Chondrocyte (in vitro differentiated cells): ENCODE measurements at regions not wholly inside any gene's neighbourhood (a gene's known extent, or its start where the extent isn't known, plus 50 kb on each side); places are given as distances from the start of the nearest gene placed in this dataset.

Source experiments
- DNase-seq: peaks from one replicate; pipeline ENCODE4 v3.0.0; 2021; ENCODE audit warnings: mixed read lengths, low spot score
- H3K27ac Mint-ChIP-seq: one replicate; pipeline ENCODE4 v1.8.0; 2021; ENCODE audit warnings: mild to moderate bottlenecking, moderate library complexity, mixed read lengths; ENCODE audit not compliant: unreplicated experiment
- H3K27me3 Mint-ChIP-seq: 2 replicates; pipeline ENCODE4 v1.8.0; 2021; ENCODE audit warnings: low read depth, mixed read lengths
- H3K36me3 Mint-ChIP-seq: 2 replicates; pipeline ENCODE4 v1.8.0; 2021; ENCODE audit warnings: low read depth, mixed read lengths
- H3K4me1 Mint-ChIP-seq: 2 replicates; pipeline ENCODE4 v1.8.0; 2021; ENCODE audit warnings: low read depth, mild to moderate bottlenecking, mixed read lengths
- H3K4me3 Mint-ChIP-seq: one replicate; pipeline ENCODE4 v1.8.0; 2021; ENCODE audit warnings: mild to moderate bottlenecking, moderate library complexity, mixed read lengths; ENCODE audit not compliant: unreplicated experiment
- H3K9me3 Mint-ChIP-seq: 2 replicates; pipeline ENCODE4 v1.8.0; 2021; ENCODE audit warnings: low read depth, mixed read lengths
- CTCF ChIP-seq: fragments of 200-600 bp; sonication (generic); IDR thresholded peaks from 2 replicates; pipeline ENCODE4 v1.5.0; 2021; ENCODE audit warnings: antibody characterized with exemption, mild to moderate bottlenecking, moderate library complexity

- Mint-ChIP-seq H3K36me3 (peaks cover 3% of the 10 kb centered on the region), H3K27ac (no peak overlapping the region), H3K9me3 (no peaks in the 10 kb centered on the region)
Observed at GRCh38 chr12:104835317-104835716, 122.8 kb downstream of the SLC41A2 start.

GRCh38 chr12:104834607-104835006 is 123.5 kb downstream of the SLC41A2 start:
- no peak overlapping the region for H3K4me3 Mint-ChIP-seq
- peaks cover 3% of the 10 kb centered on the region for H3K36me3 Mint-ChIP-seq
- DNase-seq: no peak
- H3K27ac Mint-ChIP-seq: no peak overlapping the region
- peaks cover 4% of the 10 kb centered on the region for H3K4me1 Mint-ChIP-seq
- no peaks in the 10 kb centered on the region for H3K9me3 Mint-ChIP-seq
- H3K27me3 Mint-ChIP-seq: no peaks in the 10 kb centered on the region
- no peak for TF ChIP-seq CTCF

More at GRCh38 chr12:104835317-104835716, 122.8 kb downstream of the SLC41A2 start:
- Mint-ChIP-seq H3K4me1 (peaks cover 4% of the 10 kb centered on the region), H3K27me3 (no peaks in the 10 kb centered on the region), H3K4me3 (no peak overlapping the region)
- TF ChIP-seq CTCF: no peak
- no peak for DNase-seq

DNA sequence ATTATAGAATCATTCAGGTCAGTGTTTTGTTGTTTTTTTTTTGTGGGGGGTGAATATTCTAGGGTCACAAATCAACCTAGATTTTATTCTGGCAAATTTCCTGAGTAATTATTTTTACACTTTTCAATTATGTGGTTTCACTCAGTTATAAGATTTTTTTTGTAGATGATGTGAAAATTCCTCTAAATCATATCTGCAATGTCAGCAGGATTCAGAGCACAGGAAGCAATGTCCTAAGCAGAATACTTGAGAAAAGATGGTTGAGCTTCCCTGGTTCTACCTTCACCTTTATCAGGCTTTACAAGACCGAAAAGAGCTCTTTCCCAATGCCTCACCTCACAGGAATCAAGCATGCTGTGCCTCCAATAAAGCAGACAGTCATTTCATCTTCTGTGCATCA is 124.3 kb downstream of the SLC41A2 start:
- H3K4me1 Mint-ChIP-seq: peaks cover 4% of the 10 kb centered on the region
- H3K27me3 Mint-ChIP-seq: no peaks in the 10 kb centered on the region
- TF ChIP-seq CTCF: no peak
- no peak overlapping the region for H3K27ac Mint-ChIP-seq
- no peaks in the 10 kb centered on the region for H3K9me3 Mint-ChIP-seq
- no peak overlapping the region for H3K4me3 Mint-ChIP-seq
- no peak for DNase-seq
- H3K36me3 Mint-ChIP-seq: peaks cover 3% of the 10 kb centered on the region

GRCh38 chr12:104828015-104828414 is 130.1 kb downstream of the SLC41A2 start:
- TF ChIP-seq CTCF: no peak
- no peak for DNase-seq
- H3K4me3 Mint-ChIP-seq: no peak overlapping the region
- H3K9me3 Mint-ChIP-seq: peaks cover 8% of the 10 kb centered on the region
- peaks cover 8% of the 10 kb centered on the region for H3K36me3 Mint-ChIP-seq
- H3K27ac Mint-ChIP-seq: no peak overlapping the region
- no peaks in the 10 kb centered on the region for H3K27me3 Mint-ChIP-seq
- no peaks in the 10 kb centered on the region for H3K4me1 Mint-ChIP-seq

DNA sequence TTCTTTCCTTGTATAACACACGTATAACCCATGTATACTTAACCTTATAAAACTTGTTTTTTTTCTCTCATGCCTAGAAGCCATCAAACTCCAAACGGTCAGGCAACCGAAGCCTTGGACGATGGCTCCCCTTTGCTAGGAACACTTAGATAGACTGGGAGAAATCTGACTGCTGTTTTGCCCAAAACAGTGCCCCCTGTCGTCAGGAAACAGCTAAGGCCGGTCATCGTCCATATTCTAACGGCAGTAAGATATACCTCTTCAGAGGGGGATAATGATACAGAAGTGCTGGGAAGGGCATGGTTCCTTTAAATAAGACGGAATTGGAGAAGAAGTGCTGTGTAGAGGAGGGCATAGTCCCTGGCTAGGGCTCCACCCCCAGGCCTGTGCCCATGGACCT is 130.5 kb downstream of the SLC41A2 start:
- peaks cover 4% of the 10 kb centered on the region for H3K4me1 Mint-ChIP-seq
- peaks cover 8% of the 10 kb centered on the region for H3K36me3 Mint-ChIP-seq
- no peak overlapping the region for H3K27ac Mint-ChIP-seq
- no peak overlapping the region for H3K4me3 Mint-ChIP-seq
- H3K27me3 Mint-ChIP-seq: no peaks in the 10 kb centered on the region
- DNase-seq: no peak
- H3K9me3 Mint-ChIP-seq: peaks cover 8% of the 10 kb centered on the region
- TF ChIP-seq CTCF: peak; percentile 58
